ENCODE measurements at regions not wholly inside any gene's neighbourhood (a gene's known extent, or its start where the extent isn't known, plus 50 kb on each side); places are given as distances from the start of the nearest gene placed in this dataset.

DNA sequence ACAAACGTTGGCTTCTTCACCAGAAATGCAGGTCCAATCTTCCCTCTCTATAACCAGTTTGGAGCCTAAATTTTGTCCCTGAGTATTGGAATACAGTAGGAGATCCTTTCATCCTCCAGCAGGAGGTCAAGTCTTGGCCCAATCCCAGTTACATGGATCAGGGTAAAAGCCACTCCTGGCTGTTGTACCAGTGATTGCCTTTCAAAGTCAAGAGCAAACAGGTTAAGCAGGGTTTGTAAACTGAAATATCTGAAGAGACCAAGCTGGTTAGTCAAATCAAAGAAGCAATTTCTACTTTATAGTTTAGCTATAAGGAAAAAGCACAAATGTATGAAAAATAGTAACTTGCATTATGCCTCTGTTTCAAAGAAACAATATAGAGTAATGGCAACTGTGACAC lies 329.4 kb downstream of the NAF1 start:
- TF ChIP-seq, protein P1, sequence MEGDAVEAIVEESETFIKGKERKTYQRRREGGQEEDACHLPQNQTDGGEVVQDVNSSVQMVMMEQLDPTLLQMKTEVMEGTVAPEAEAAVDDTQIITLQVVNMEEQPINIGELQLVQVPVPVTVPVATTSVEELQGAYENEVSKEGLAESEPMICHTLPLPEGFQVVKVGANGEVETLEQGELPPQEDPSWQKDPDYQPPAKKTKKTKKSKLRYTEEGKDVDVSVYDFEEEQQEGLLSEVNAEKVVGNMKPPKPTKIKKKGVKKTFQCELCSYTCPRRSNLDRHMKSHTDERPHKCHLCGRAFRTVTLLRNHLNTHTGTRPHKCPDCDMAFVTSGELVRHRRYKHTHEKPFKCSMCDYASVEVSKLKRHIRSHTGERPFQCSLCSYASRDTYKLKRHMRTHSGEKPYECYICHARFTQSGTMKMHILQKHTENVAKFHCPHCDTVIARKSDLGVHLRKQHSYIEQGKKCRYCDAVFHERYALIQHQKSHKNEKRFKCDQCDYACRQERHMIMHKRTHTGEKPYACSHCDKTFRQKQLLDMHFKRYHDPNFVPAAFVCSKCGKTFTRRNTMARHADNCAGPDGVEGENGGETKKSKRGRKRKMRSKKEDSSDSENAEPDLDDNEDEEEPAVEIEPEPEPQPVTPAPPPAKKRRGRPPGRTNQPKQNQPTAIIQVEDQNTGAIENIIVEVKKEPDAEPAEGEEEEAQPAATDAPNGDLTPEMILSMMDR (conservative IDR thresholded peaks at IDR 0.05; ENCODE audit: low read length), result no peak
- TF ChIP-seq EZH2phosphoT487 (IDR thresholded peaks at IDR 0.05; ENCODE audit: borderline replicate concordance), result no peak

Data from Loucy (cell line).